Epithelial cell of proximal tubule (primary cell): ENCODE measurements at regions not wholly inside any gene's neighbourhood (a gene's known extent, or its start where the extent isn't known, plus 50 kb on each side); places are given as distances from the start of the nearest gene placed in this dataset.

Experiments used
- DNase-seq: peaks from one replicate; pipeline ENCODE4 v3.0.0-alpha.2; 2011; ENCODE audit warnings: low read depth
- H3K4me3 ChIP-seq: 2 replicates; pipeline ENCODE4 v1.5.1; 2011; ENCODE audit warnings: low read depth, mild to moderate bottlenecking, low read length
- TF ChIP-seq, protein P1 (sequence below): conservative IDR thresholded peaks from 2 replicates; pipeline ENCODE4 v1.5.1; 2012; ENCODE audit warnings: low read depth, mild to moderate bottlenecking, low read length

DNA sequence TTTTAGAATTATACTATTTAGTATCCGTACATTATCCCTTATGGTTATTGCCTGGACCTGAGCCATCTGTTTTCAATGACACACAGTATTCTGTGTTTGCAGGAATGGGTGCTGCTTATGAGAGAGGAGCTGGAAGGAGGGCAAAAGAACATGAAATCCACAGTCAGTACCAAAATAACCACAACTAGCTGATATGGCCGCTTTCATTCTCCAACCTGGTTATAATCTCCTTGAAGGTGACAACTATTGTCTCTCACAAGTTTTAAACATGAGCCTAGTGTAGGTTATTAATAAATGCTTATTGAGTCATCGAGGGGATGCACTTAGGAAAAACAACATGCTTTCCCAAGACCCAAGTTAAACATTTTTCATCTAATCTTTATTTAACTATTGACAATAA lies 356.6 kb downstream of the BMP2 start:
- no peak for DNase-seq
- TF ChIP-seq, protein P1, sequence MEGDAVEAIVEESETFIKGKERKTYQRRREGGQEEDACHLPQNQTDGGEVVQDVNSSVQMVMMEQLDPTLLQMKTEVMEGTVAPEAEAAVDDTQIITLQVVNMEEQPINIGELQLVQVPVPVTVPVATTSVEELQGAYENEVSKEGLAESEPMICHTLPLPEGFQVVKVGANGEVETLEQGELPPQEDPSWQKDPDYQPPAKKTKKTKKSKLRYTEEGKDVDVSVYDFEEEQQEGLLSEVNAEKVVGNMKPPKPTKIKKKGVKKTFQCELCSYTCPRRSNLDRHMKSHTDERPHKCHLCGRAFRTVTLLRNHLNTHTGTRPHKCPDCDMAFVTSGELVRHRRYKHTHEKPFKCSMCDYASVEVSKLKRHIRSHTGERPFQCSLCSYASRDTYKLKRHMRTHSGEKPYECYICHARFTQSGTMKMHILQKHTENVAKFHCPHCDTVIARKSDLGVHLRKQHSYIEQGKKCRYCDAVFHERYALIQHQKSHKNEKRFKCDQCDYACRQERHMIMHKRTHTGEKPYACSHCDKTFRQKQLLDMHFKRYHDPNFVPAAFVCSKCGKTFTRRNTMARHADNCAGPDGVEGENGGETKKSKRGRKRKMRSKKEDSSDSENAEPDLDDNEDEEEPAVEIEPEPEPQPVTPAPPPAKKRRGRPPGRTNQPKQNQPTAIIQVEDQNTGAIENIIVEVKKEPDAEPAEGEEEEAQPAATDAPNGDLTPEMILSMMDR: no peak
- no peak overlapping the region for H3K4me3 ChIP-seq

DNA sequence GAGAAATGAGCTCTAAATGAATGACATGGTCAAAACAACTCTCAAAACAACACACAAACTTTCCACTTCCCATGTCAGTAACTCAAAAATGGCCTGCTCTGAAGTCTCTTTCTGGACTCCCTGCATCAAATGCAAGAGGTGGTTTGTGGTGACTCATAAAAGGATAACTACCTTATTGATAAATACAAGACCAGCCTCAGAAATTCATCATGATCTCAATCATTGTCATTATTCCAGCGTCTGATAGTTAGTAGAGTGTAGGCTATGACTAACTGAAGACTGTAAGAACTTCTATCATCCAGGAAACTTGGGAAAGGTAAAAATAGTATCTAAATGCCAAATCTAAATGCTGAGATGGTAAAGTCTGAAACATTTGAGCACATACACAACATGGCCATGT lies 369.4 kb downstream of the BMP2 start:
- H3K4me3 ChIP-seq: no peak overlapping the region
- TF ChIP-seq, protein P1: no peak
- DNase-seq: no peak

DNA sequence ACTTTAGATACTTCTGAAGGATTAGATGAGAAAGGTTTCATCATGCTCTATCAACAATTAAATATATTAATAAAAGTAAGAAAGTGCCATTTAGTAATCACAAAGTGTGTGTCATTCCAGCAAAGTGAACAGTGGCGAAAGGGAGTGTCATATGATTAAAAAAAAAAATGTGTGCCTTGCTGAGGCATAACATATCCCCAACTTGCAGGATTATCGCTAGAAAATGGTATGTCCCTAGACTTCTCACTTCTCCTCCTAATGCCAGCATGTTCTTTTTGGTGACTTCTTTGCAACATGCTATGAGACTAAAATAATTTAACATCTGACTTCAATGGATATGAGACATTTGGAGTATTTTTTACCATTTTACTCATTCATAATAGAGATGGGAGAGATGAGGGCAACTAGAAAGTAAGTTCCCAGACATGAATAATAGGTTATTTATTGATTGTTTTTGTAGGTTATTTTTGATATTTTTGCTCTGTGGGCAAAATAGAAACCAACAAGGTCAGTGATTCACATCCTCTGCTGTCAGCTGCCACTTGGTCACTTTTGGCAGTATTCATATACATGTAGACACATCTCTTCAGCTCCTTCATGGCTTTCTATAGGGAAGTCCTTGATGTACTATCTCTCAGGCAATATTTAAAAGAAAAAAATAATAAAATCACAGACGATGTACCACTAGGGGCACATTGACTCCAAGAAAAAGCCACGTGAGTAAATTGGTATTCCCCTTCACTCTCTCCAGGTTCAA lies 370.1 kb downstream of the BMP2 start:
- TF ChIP-seq, protein P1: peak; percentile 21
- H3K4me3 ChIP-seq: no peak overlapping the region
- no peak for DNase-seq

DNA sequence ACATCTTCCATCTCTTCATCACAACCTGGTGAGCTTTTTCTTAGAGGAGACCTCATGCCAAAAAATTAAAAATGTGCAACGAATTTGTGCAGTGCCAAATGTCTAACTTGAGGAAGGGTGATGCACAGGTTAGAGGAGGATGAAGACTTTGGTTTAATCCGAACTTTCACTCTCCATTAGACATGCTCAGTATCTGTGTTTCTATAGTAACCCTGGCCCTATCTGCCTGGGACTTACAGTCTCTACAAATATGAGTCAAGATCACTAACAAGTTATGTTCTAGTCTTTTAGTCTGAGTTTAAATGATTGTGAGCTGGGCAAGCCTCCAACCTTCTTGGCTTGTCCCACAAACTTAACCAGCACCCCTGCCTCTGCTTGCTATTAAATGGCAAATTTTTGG lies 377.0 kb downstream of the BMP2 start:
- TF ChIP-seq, protein P1: no peak
- DNase-seq: no peak
- no peak overlapping the region for H3K4me3 ChIP-seq

DNA sequence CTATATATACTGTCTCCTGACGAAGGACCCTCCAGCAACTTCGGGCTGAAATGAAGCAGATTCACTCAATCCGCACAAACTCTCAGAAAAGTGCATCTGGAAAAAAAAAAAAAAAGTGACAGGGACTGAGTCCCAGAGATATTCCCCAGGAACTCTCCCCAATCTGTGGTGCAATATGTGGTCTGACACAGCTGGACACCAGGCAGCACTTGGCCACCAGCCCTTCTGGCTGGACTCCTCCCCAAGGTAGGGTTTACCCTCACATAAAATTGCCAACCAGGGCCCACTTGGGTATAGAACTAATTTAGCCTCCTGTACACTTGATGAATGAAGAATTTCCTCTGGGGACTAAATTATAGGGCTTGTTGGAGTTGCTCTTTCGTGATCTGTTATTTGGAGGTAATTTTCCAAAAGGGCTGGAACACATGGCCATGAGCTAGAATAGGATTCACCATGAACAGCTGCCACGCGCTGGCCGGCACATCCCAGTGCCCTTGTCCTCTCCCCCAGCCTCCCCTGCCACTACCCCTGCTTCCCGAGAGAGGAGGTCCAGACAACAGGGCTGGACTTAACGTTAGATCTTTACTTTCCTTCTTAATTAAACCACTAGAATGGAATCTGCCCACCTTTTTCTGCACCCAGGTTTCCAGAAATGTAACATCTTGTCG lies 379.2 kb downstream of the BMP2 start:
- no peak for DNase-seq
- TF ChIP-seq, protein P1: no peak
- H3K4me3 ChIP-seq: no peak overlapping the region

DNA sequence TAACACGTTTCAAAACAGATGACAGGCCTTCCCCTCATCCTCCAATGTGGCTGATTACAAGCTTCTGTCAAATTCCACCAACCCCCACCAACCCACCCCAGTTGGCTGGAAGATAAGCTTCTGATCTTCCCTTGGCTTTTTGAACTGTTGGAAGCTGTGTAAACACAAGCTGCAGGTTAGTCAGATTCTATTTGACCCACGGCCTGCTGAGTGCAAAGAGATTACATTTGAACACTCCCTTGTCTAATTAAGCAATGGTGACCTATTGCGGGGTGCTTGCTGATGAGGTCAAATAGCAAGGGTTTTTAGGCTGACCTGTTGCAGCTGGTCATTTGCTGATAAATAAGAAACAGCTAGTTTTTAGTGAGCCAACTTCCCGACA lies 379.7 kb downstream of the BMP2 start:
- no peak for DNase-seq
- no peak overlapping the region for H3K4me3 ChIP-seq
- TF ChIP-seq, protein P1: no peak
